PC-9 (cell line): ENCODE measurements at regions not wholly inside any gene's neighbourhood (a gene's known extent, or its start where the extent isn't known, plus 50 kb on each side); places are given as distances from the start of the nearest gene placed in this dataset.
"Not testable (repeated sequence)": the region's sequence is repeated elsewhere in the genome, so short reads cannot be mapped to it uniquely, and the experiment has no call there.

Source experiments
- BruUV-seq: library from RNA; stranded (reverse); fragments of 400-500 nt; replicated peaks from 2 replicates; lab custom pipeline; 2021; lab: Mats Ljungman, UMichigan
- CTCF ChIA-PET: fragments of 300-600 bp; sonication (Branson Sonifier 250); formaldehyde crosslinking; loops from one replicate; lab custom pipeline; 2022; ENCODE audit warnings: antibody characterized with exemption; lab: Charles Lee
- POLR2A ChIA-PET: fragments of 300-600 bp; sonication (Branson Sonifier 250); formaldehyde crosslinking; loops from one replicate; lab custom pipeline; 2022; ENCODE audit warnings: antibody characterized with exemption; ENCODE audit not compliant: unreplicated experiment; lab: Charles Lee
- DNase-seq, 2 experiments: peaks; one replicate each; pipeline versions ENCODE4 v3.0.0 to v3.0.0-alpha.2; 2015 to 2022; ENCODE audit warnings: mixed read lengths in 1 of 2
- H2AFZ ChIP-seq: fragments of 200-600 bp; sonication (generic); 2 replicates; pipeline ENCODE4 v1.8.1; 2017; ENCODE audit warnings: antibody characterized with exemption
- H3F3A ChIP-seq: fragments of 200-600 bp; sonication (generic); 2 replicates; pipeline ENCODE4 v1.8.1; 2017; ENCODE audit warnings: antibody characterized with exemption, mild to moderate bottlenecking, low read depth; ENCODE audit not compliant: insufficient read depth
- H3K27ac ChIP-seq: fragments of 200-600 bp; sonication (generic); 2 replicates; pipeline ENCODE4 v1.6.1; 2016; ENCODE audit warnings: mixed run types
- H3K27me3 ChIP-seq: fragments of 200-600 bp; sonication (generic); 2 replicates; pipeline ENCODE4 v1.6.1; 2016; ENCODE audit warnings: low read depth, mixed run types; ENCODE audit not compliant: insufficient read depth
- H3K36me3 ChIP-seq: fragments of 200-600 bp; sonication (generic); 2 replicates; pipeline ENCODE4 v1.6.1; 2016; ENCODE audit warnings: low read depth, mixed run types
- H3K4me1 ChIP-seq: fragments of 200-600 bp; sonication (generic); replicated peaks from 2 replicates; pipeline ENCODE4 v1.6.1; 2016; ENCODE audit warnings: mixed run types; ENCODE audit not compliant: insufficient read depth
- H3K4me2 ChIP-seq: fragments of 200-600 bp; sonication (generic); 2 replicates; pipeline ENCODE4 v1.6.1; 2017; ENCODE audit warnings: mixed run types
- H3K4me3 ChIP-seq: fragments of 200-600 bp; sonication (generic); 2 replicates; pipeline ENCODE4 v1.6.1; 2016; ENCODE audit warnings: mixed run types
- H3K79me2 ChIP-seq: fragments of 200-600 bp; sonication (generic); 2 replicates; pipeline ENCODE4 v1.6.1; 2017; ENCODE audit warnings: low read depth, mixed run types
- H3K9me2 ChIP-seq: fragments of 200-600 bp; sonication (generic); 2 replicates; pipeline ENCODE4 v1.8.1; 2017; ENCODE audit warnings: mild to moderate bottlenecking; ENCODE audit not compliant: insufficient read depth
- H3K9me3 ChIP-seq: fragments of 200-600 bp; sonication (generic); 2 replicates; pipeline ENCODE4 v1.8.1; 2016; ENCODE audit warnings: low read depth; ENCODE audit not compliant: insufficient read depth
- H4K20me1 ChIP-seq: fragments of 200-600 bp; sonication (generic); 2 replicates; pipeline ENCODE4 v1.8.1; 2017; ENCODE audit not compliant: insufficient read depth
- EZH2 ChIP-seq: fragments of 200-600 bp; sonication (generic); IDR thresholded peaks from 2 replicates; pipeline ENCODE4 v1.8.0; 2017; ENCODE audit warnings: antibody characterized with exemption, low read depth
- intact Hi-C: fragments of 100-400 bp; cut with micrococcal nuclease; formaldehyde crosslinking; loops from one replicate; pipeline ENCODE4 v1.10.0; 2022; ENCODE audit not compliant: unreplicated experiment
- TF ChIP-seq, protein P1 (sequence below): fragments of 200-600 bp; sonication (generic); conservative IDR thresholded peaks from 2 replicates; pipeline ENCODE4 v1.6.1; 2017; ENCODE audit warnings: mixed run types, antibody characterized with exemption, mild to moderate bottlenecking, moderate library complexity

DNA sequence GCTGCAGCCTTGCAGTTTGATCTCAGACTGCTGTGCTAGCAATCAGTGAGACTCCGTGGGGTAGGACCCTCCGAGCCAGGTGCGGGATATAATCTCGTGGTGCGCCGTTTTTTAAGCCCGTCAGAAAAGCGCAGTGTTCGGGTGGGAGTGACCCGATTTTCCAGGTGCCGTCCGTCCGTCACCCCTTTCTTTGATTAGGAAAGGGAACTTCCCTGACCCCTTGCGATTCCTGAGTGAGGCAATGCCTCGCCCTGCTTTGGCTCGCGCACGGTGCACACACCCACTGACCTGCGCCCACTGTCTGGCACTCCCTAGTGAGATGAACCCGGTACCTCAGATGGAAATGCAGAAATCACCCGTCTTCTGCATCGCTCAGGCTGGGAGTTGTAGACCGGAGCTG, 203.2 kb downstream of the SNCAIP start:
- BruUV-seq, H4K20me1 ChIP-seq, H3F3A ChIP-seq, H3K79me2 ChIP-seq, H3K36me3 ChIP-seq, H3K4me1 ChIP-seq, H3K27me3 ChIP-seq, CTCF ChIA-PET, H3K9me2 ChIP-seq, POLR2A ChIA-PET, H3K9me3 ChIP-seq, H3K4me2 ChIP-seq, DNase-seq, H3K4me3 ChIP-seq, H3K27ac ChIP-seq, H2AFZ ChIP-seq: not testable (repeated sequence)
- intact Hi-C loops: loop anchor here (5.0 kb wide), 2 partner anchors 382 to 852 kb away; no protein-coding TSS in a partner anchor

DNA sequence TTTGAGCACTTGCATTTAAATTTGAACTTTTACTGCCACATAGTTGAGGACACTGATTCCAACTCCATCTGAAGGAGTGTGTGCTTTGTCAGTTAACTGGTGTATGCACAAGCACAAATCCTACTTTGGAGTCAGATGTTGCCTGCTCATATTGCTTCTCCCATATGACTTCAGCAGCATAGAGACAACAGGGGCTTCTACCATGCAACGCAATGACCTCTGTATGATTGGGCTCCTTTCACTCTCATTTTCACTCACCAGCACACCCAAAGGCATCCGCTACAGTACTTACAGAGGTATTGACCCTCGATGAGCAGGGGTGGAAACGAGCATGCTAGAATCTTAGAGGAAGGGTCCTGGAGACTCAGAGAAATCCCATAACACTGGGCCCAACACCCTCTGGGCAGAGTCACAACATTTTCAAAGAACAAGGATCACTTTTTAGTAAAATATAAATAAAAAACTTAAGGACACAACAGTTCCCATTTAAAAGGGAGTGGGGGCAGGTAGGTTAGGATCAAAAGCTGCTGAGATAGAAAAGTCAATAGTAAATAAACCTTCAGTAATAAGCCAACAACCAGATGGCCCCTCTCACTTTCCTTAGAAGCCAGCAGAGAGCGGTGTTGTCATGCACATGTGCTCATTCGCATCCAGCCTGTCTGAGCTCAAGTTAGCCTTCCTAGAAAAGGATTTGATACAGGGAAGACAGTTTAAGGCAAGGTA, 203.8 kb downstream of the SNCAIP start:
- Histone ChIP-seq H3K4me3 (no peak overlapping the region), H3K79me2 (no peaks in the 10 kb centered on the region), H3K27ac (no peak overlapping the region), H2AFZ (no peak overlapping the region), H3K36me3 (no peaks in the 10 kb centered on the region), H3K9me2 (no peaks in the 10 kb centered on the region), H3K4me1 (no peaks in the 10 kb centered on the region), H3K27me3 (no peaks in the 10 kb centered on the region), H3F3A (no peaks in the 10 kb centered on the region), H3K4me2 (no peak overlapping the region), H3K9me3 (no peaks in the 10 kb centered on the region), H4K20me1 (no peaks in the 10 kb centered on the region)
- ChIA-PET CTCF (interaction anchor here (0.5 to 1.0 kb wide), 5 partner anchors 320 to 852 kb away, joined by 3 to 6 read pairs (median 3); no protein-coding TSS in a partner anchor), POLR2A (no interaction called here)
- TF ChIP-seq, protein P1, sequence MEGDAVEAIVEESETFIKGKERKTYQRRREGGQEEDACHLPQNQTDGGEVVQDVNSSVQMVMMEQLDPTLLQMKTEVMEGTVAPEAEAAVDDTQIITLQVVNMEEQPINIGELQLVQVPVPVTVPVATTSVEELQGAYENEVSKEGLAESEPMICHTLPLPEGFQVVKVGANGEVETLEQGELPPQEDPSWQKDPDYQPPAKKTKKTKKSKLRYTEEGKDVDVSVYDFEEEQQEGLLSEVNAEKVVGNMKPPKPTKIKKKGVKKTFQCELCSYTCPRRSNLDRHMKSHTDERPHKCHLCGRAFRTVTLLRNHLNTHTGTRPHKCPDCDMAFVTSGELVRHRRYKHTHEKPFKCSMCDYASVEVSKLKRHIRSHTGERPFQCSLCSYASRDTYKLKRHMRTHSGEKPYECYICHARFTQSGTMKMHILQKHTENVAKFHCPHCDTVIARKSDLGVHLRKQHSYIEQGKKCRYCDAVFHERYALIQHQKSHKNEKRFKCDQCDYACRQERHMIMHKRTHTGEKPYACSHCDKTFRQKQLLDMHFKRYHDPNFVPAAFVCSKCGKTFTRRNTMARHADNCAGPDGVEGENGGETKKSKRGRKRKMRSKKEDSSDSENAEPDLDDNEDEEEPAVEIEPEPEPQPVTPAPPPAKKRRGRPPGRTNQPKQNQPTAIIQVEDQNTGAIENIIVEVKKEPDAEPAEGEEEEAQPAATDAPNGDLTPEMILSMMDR: peak; percentile 77
- no peak for TF ChIP-seq EZH2
- peak; percentile 32 to 59 for DNase-seq
- BruUV-seq: no TSS peak
- intact Hi-C loops: loop anchor here (5.0 kb wide), 2 partner anchors 381 to 851 kb away; no protein-coding TSS in a partner anchor

DNA sequence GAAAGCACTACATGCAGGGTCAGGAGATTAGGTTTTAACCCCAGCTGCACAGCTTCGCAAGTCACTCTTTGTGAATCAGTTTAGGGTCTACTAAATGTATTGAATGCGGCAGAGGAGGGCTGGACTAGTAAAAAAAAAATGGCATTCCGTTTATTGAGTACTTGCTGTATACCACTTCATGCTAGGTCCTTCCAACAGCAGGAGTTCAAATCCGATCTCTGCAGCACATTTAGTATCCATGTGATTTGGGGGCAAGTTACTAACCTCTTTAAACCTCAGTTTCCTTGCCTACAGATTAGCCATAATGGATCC, 204.4 kb downstream of the SNCAIP start:
- intact Hi-C loops: loop anchor here (5.0 kb wide), 2 partner anchors 381 to 851 kb away; no protein-coding TSS in a partner anchor
- Histone ChIP-seq H3K4me2 (no peak overlapping the region), H4K20me1 (no peaks in the 10 kb centered on the region), H3K4me1 (no peaks in the 10 kb centered on the region), H2AFZ (no peak overlapping the region), H3F3A (no peaks in the 10 kb centered on the region), H3K9me2 (no peaks in the 10 kb centered on the region; the same call in 1 of the 2 replicates), H3K27me3 (no peaks in the 10 kb centered on the region), H3K4me3 (no peak overlapping the region), H3K9me3 (no peaks in the 10 kb centered on the region), H3K36me3 (no peaks in the 10 kb centered on the region), H3K27ac (no peak overlapping the region), H3K79me2 (no peaks in the 10 kb centered on the region)
- ChIA-PET CTCF (interaction anchor here (0.5 to 1.0 kb wide), 5 partner anchors 320 to 851 kb away, joined by 3 to 6 read pairs (median 3); no protein-coding TSS in a partner anchor), POLR2A (no interaction called here)
- BruUV-seq: no TSS peak
- TF ChIP-seq, protein P1: no peak
- TF ChIP-seq EZH2: no peak
- DNase-seq: no peak
